PC-9 (cell line): ENCODE measurements at regions not wholly inside any gene's neighbourhood (a gene's known extent, or its start where the extent isn't known, plus 50 kb on each side); places are given as distances from the start of the nearest gene placed in this dataset.

ENCODE experiments used
- EZH2 ChIP-seq: fragments of 200-600 bp; sonication (generic); IDR thresholded peaks from 2 replicates; pipeline ENCODE4 v1.8.0; 2017; ENCODE audit warnings: antibody characterized with exemption, low read depth
- TF ChIP-seq, protein P1 (sequence below): fragments of 200-600 bp; sonication (generic); conservative IDR thresholded peaks from 2 replicates; pipeline ENCODE4 v1.6.1; 2017; ENCODE audit warnings: mixed run types, antibody characterized with exemption, mild to moderate bottlenecking, moderate library complexity

DNA sequence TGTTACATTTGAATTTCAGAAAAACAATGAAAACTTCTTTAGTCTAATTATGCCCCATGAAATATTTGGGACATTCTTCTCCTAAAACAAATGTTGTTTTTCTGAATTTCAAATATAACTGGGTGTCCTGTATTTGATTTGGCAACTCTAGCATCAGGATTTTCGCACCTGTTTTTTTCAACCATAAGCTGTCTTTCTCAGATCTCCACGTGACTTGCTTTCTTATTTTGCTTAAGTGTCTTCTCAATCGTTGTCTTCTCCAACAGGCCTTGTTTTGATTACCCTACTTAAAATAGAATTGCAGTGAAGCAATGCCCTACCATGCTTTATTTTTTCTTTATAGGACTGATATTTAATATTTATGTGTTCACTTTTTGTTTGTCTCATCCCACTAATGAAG, 752.8 kb upstream of the RGS18 start:
- TF ChIP-seq, protein P1, sequence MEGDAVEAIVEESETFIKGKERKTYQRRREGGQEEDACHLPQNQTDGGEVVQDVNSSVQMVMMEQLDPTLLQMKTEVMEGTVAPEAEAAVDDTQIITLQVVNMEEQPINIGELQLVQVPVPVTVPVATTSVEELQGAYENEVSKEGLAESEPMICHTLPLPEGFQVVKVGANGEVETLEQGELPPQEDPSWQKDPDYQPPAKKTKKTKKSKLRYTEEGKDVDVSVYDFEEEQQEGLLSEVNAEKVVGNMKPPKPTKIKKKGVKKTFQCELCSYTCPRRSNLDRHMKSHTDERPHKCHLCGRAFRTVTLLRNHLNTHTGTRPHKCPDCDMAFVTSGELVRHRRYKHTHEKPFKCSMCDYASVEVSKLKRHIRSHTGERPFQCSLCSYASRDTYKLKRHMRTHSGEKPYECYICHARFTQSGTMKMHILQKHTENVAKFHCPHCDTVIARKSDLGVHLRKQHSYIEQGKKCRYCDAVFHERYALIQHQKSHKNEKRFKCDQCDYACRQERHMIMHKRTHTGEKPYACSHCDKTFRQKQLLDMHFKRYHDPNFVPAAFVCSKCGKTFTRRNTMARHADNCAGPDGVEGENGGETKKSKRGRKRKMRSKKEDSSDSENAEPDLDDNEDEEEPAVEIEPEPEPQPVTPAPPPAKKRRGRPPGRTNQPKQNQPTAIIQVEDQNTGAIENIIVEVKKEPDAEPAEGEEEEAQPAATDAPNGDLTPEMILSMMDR, result no peak
- no peak for TF ChIP-seq EZH2
